BLaER1 treated with 17β-estradiol and CSF1 and Interleukin-3, amounts not matched to agents 10 nM and 100 nM (cell line): ENCODE measurements at regions not wholly inside any gene's neighbourhood (a gene's known extent, or its start where the extent isn't known, plus 50 kb on each side); places are given as distances from the start of the nearest gene placed in this dataset.

Experiments
- H3K27ac ChIP-seq, 11 experiments: shearing (Covaris generic); formaldehyde crosslinking; 2 replicates each; pipeline ENCODE4 v1.8.1; 2022
- H3K27me3 ChIP-seq, 11 experiments: shearing (Covaris generic); formaldehyde crosslinking; 2 replicates each; pipeline ENCODE4 v1.8.1; 2022
- H3K36me3 ChIP-seq, 11 experiments: shearing (Covaris generic); formaldehyde crosslinking; 2 replicates each; pipeline ENCODE4 v1.8.1; 2022
- H3K4me1 ChIP-seq, 10 experiments: shearing (Covaris generic); formaldehyde crosslinking; 2 replicates each; pipeline ENCODE4 v1.8.1; 2022
- H3K4me2 ChIP-seq, 11 experiments: shearing (Covaris generic); formaldehyde crosslinking; 2 replicates each; pipeline ENCODE4 v1.8.1; 2022
- H3K4me3 ChIP-seq, 10 experiments: shearing (Covaris generic); formaldehyde crosslinking; 2 replicates each; pipeline ENCODE4 v1.8.1; 2022
- H3K9ac ChIP-seq, 11 experiments: shearing (Covaris generic); formaldehyde crosslinking; 2 replicates each; pipeline ENCODE4 v1.8.1; 2022
- H3K9me3 ChIP-seq, 11 experiments: shearing (Covaris generic); formaldehyde crosslinking; replicated peaks in 1 of 11; 2 replicates each; pipeline ENCODE4 v1.8.1; 2022
- H4K20me1 ChIP-seq, 11 experiments: shearing (Covaris generic); formaldehyde crosslinking; 2 replicates each; pipeline ENCODE4 v1.8.1; 2022
- Cebpa-rat ChIP-seq, 11 experiments: shearing (Covaris generic); IDR thresholded peaks; 2 replicates each; pipeline ENCODE4 v1.8.1; 2022

DNA sequence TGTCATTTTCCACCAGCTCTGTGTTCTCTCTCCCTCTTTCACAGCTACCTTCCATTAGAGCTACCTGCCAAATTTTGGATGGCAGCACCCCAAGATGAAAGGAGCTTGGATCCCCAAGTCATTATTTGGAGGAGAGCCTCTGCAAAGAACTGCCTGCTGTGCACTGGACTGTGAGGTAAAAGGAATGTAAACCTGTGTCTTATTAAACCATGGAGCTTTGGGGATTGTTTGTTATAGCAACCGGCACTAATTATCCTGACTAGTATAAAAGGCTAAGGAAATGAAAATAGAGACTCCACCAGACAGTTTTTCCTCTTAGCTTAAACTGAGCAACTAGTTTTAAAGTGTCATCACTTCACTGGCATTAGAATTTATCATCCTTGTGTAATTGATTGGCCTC, 191.6 kb upstream of the DTNBP1 start:
- Histone ChIP-seq H3K9ac (no peak overlapping the region), H3K4me3 (no peak overlapping the region), H3K27ac (no peak overlapping the region), H3K4me2 (no peak overlapping the region), H3K9me3 (peaks cover 0 to 8% (median 0%) of the 10 kb centered on the region in 11 experiments; a peak in 7 of 22 replicates), H3K4me1 (peaks cover 0 to 7% (median 0%) of the 10 kb centered on the region in 10 experiments; a peak in 2 of 20 replicates), H4K20me1 (no peaks in the 10 kb centered on the region), H3K36me3 (no peaks in the 10 kb centered on the region), H3K27me3 (no peaks in the 10 kb centered on the region)
- TF ChIP-seq Cebpa-rat (IDR thresholded peaks at IDR 0.05) = no peak

DNA sequence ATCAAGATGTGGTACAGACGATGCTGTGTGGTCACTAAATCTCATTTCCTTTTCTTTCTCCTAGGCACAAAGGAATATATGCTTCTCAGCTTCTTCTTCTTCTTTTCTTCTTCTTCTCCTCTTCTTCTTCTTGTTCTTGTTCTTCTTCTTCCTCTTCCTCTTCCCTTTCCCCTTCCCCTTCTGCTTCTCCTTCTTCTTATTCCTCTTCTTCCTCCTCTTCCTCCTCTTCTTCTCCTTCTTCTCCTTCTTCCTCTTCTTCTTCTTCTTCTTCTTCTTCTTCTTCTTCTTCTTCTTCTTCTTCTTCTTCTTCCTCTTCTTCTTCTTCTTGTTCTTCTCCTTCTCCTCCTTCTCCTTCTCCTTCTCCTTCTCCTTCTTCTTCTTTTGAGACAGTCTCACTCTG, 190.4 kb upstream of the DTNBP1 start:
- Histone ChIP-seq H4K20me1 (no peaks in the 10 kb centered on the region), H3K4me1 (peaks cover 0 to 7% (median 0%) of the 10 kb centered on the region in 10 experiments; a peak in 2 of 20 replicates), H3K4me3 (no peak overlapping the region), H3K27ac (no peak overlapping the region), H3K4me2 (no peak overlapping the region), H3K27me3 (no peaks in the 10 kb centered on the region), H3K9ac (no peak overlapping the region), H3K9me3 (peaks cover 0 to 8% (median 0%) of the 10 kb centered on the region in 11 experiments; a peak in 7 of 22 replicates), H3K36me3 (no peaks in the 10 kb centered on the region)
- no peak for TF ChIP-seq Cebpa-rat (IDR thresholded peaks at IDR 0.05)

DNA sequence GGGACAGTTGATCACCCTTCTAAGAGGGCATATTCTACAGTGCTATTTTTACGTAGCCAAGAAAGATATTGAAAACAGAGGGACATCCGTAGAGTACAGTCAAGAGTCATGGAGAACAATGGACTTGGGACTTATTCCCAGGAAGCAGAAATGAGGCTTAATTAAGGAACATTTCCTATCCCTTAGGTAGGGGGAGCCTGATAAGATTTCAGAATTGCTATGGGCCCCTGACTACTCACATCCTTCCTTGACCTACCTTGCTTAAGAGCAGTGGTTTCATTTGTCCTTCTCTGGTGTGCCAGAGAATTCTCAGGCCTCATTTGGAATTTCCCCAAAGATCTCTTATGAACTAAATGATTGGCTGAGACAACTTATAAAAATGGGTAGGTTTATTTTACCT, 189.5 kb upstream of the DTNBP1 start:
- Histone ChIP-seq H3K9me3 (peaks cover 0 to 8% (median 0%) of the 10 kb centered on the region in 11 experiments; a peak in 7 of 22 replicates), H3K36me3 (no peaks in the 10 kb centered on the region), H3K4me3 (no peak overlapping the region), H3K4me2 (no peak overlapping the region), H4K20me1 (no peaks in the 10 kb centered on the region), H3K27me3 (no peaks in the 10 kb centered on the region), H3K9ac (no peak overlapping the region), H3K4me1 (peaks cover 0 to 7% (median 0%) of the 10 kb centered on the region in 10 experiments; a peak in 2 of 20 replicates), H3K27ac (no peak overlapping the region)
- no peak for TF ChIP-seq Cebpa-rat (IDR thresholded peaks at IDR 0.05)

DNA sequence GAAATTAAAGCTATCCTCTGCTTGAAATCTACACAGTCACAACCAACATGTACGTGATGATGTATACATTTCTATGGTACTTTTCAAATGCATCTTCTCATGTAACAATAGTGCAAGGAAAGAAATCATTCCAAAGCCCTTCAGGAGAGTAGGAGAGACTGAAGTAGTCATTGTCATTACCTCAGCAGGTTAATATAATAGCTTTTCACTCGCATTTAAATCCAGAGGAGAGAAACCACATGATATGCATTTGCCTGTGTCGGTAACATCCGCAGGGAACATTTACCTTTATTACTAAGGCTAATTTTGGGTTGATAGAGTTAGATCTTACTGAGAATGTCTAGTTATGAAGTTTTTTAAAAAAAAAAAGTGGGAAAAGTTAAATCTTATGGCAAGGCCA, 186.6 kb upstream of the DTNBP1 start:
- H3K9ac ChIP-seq = no peak overlapping the region
- peaks cover 0 to 8% (median 0%) of the 10 kb centered on the region in 11 experiments; a peak in 7 of 22 replicates for H3K9me3 ChIP-seq
- H3K4me2 ChIP-seq = no peak overlapping the region
- TF ChIP-seq Cebpa-rat (IDR thresholded peaks at IDR 0.05) = no peak
- peaks cover 0 to 7% (median 2%) of the 10 kb centered on the region in 10 experiments; a peak in 5 of 20 replicates for H3K4me1 ChIP-seq
- H3K4me3 ChIP-seq = no peak overlapping the region
- no peak overlapping the region for H3K27ac ChIP-seq
- no peaks in the 10 kb centered on the region for H3K27me3 ChIP-seq
- H4K20me1 ChIP-seq = no peaks in the 10 kb centered on the region
- no peaks in the 10 kb centered on the region for H3K36me3 ChIP-seq

DNA sequence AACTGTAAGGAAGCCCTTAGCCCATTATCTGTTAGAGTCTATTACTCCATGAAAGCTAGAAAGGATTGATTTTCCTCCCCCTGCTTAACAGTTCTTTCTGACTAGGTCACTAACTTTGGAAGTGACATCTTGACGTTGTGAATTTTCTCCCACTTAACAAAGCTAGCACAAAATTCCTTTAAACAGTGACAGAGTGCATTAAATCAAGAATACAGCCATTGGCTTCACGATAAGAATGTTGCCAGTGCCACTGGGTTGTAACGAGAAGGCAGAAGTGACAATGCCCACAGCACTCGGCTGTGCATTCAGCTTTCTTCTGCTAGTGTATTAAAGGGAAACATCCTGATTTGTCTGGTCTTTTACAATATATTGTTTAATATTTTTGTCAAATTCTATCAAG, 182.7 kb upstream of the DTNBP1 start:
- Histone ChIP-seq H3K9ac (no peak overlapping the region), H3K4me3 (no peak overlapping the region), H3K36me3 (no peaks in the 10 kb centered on the region), H3K4me2 (no peak overlapping the region), H3K4me1 (peaks cover 0 to 7% (median 0%) of the 10 kb centered on the region in 10 experiments; a peak in 4 of 20 replicates), H3K27me3 (no peaks in the 10 kb centered on the region), H4K20me1 (no peaks in the 10 kb centered on the region), H3K9me3 (no peaks in the 10 kb centered on the region), H3K27ac (no peak overlapping the region)
- TF ChIP-seq Cebpa-rat (IDR thresholded peaks at IDR 0.05) = no peak

DNA sequence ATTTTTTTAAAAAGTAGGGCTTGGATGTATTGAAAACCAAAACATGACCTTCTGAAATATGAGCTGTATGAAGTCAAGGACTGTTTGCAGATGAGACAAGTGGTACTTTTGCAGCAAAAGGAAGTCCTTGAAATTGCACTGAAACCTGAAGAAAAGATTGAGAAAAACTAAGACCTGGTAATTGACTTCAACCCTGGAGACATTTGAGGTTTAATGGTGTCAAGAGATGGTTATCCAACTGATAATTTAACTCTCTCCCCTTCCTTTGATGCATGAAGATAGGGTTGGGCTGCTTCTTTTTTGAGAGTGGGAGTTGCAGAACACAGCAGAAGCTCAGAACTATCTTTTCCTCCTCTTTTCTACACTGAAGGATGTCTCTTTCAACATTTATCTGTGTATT, 180.9 kb upstream of the DTNBP1 start:
- Histone ChIP-seq H3K9ac (no peak overlapping the region), H3K4me1 (peaks cover 0 to 7% (median 0%) of the 10 kb centered on the region in 10 experiments; a peak in 4 of 20 replicates), H3K4me3 (no peak overlapping the region), H3K27me3 (no peaks in the 10 kb centered on the region), H3K27ac (no peak overlapping the region), H3K4me2 (no peak overlapping the region), H4K20me1 (no peaks in the 10 kb centered on the region), H3K9me3 (no peaks in the 10 kb centered on the region), H3K36me3 (no peaks in the 10 kb centered on the region)
- no peak for TF ChIP-seq Cebpa-rat (IDR thresholded peaks at IDR 0.05)

DNA sequence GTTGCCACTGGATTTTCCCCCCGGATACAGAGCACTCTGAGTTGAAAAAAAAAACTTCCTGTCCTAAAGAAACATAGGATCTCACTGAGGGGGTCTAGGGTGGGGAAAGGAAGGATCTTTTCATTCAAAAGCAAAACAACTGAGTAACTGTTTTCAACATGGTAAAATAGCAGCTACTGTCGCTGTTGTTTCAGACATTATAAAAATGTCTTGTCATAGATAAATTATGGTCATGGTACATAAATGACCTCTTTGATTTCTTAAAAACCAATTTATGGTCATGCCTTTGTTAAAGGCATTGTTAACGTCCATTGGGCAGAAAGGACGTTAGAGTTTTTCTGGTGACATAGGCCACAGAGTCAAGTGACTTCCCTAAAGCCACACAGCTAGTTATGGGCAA, 180.4 kb upstream of the DTNBP1 start:
- Histone ChIP-seq H3K27ac (no peak overlapping the region), H3K36me3 (no peaks in the 10 kb centered on the region), H3K4me2 (no peak overlapping the region), H3K9ac (no peak overlapping the region), H3K9me3 (no peaks in the 10 kb centered on the region), H4K20me1 (no peaks in the 10 kb centered on the region), H3K4me3 (no peak overlapping the region), H3K4me1 (peaks cover 0 to 7% (median 0%) of the 10 kb centered on the region in 10 experiments; a peak in 4 of 20 replicates), H3K27me3 (no peaks in the 10 kb centered on the region)
- no peak for TF ChIP-seq Cebpa-rat (IDR thresholded peaks at IDR 0.05)

DNA sequence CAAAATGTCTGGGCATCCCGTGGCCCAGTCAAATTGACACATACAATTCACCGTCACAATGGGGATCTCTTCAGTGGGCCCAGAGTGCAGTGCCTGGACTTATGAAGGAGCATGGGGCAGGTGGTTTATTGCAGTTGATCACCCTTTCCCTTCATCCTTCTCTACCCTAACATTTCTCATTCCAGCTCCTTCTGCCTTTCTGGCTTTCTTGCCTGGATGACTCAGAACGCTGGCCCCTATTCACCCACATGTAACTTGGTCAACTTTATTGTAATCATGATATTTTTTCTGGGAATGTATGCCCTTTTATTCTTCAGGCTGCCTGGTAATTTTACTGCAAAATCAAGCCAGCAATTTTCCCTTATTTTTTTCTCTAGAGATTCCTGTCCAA, 179.9 kb upstream of the DTNBP1 start:
- no peak for TF ChIP-seq Cebpa-rat (IDR thresholded peaks at IDR 0.05)
- H3K9me3 ChIP-seq = no peaks in the 10 kb centered on the region
- no peaks in the 10 kb centered on the region for H3K36me3 ChIP-seq
- no peaks in the 10 kb centered on the region for H3K27me3 ChIP-seq
- no peak overlapping the region for H3K4me3 ChIP-seq
- no peak overlapping the region for H3K27ac ChIP-seq
- H3K9ac ChIP-seq = no peak overlapping the region
- H3K4me1 ChIP-seq = peaks cover 0 to 7% (median 0%) of the 10 kb centered on the region in 10 experiments; a peak in 4 of 20 replicates
- H4K20me1 ChIP-seq = no peaks in the 10 kb centered on the region
- no peak overlapping the region for H3K4me2 ChIP-seq

DNA sequence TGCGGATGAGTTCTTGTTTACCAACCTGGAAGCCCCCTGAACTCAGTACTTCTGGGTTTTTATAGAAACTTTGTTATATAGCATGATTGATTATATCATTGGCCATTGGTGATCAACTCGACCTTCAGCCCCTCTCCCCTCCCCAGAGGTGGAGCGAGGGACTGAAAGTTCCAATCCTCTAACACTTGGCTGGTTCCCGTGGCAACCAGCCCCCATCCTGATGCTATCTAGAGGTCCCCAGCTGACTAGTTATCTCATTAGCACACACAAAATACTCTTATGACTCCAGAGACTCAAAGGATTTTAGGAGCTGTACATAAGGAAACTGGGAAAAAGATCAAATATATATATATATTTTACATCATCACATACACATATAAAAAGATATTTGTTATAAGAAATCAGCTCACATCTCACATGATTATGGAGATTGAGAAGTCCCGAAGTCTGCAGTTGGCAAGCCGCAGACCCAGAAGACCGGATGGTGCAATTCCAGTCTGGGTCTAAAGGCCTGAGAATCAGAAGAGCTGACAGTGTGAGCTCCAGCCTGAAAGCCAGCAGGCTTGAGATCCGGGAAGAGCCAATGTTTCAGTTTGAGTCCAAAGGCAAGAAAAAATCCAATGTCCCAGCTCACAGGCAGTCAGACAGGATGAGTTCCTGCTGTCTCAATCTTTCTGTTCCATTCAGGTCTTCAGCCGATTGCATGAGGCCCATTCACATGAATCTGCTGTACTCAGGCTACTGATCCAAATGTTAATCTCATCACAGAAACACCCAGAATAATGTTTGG, 179.3 kb upstream of the DTNBP1 start:
- H3K36me3 ChIP-seq = no peaks in the 10 kb centered on the region
- no peaks in the 10 kb centered on the region for H4K20me1 ChIP-seq
- H3K4me2 ChIP-seq = no peak overlapping the region
- no peak for TF ChIP-seq Cebpa-rat (IDR thresholded peaks at IDR 0.05)
- no peaks in the 10 kb centered on the region for H3K27me3 ChIP-seq
- no peaks in the 10 kb centered on the region for H3K9me3 ChIP-seq
- H3K27ac ChIP-seq = no peak overlapping the region
- H3K4me3 ChIP-seq = no peak overlapping the region
- H3K9ac ChIP-seq = no peak overlapping the region
- H3K4me1 ChIP-seq = peaks cover 0 to 7% (median 0%) of the 10 kb centered on the region in 10 experiments; a peak in 4 of 20 replicates
